Muscle layer of duodenum (tissue), 2 donors: ENCODE measurements at regions not wholly inside any gene's neighbourhood (a gene's known extent, or its start where the extent isn't known, plus 50 kb on each side); places are given as distances from the start of the nearest gene placed in this dataset.

Experiments
- H3K27ac ChIP-seq: one replicate; pipeline ENCODE4 v1.7.0; 2013; ENCODE audit warnings: mild to moderate bottlenecking, low read length
- H3K27me3 ChIP-seq: one replicate; pipeline ENCODE4 v1.7.0; 2013; ENCODE audit warnings: low read depth, mild to moderate bottlenecking, control low read depth, low read length
- H3K36me3 ChIP-seq, 2 donors: one replicate each; pipeline ENCODE4 v1.7.0; 2013; ENCODE audit warnings: low read length in 2 of 2, control low read depth in 1 of 2, mild to moderate bottlenecking in 1 of 2; ENCODE audit not compliant: insufficient read depth in 2 of 2, control insufficient read depth in 1 of 2
- H3K4me1 ChIP-seq, 2 donors: one replicate each; pipeline ENCODE4 v1.7.0; 2013; ENCODE audit warnings: low read length in 2 of 2, mild to moderate bottlenecking in 2 of 2, control low read depth in 1 of 2, moderate library complexity in 1 of 2; ENCODE audit not compliant: insufficient read depth in 2 of 2, control insufficient read depth in 1 of 2
- H3K4me3 ChIP-seq, 2 donors: one replicate each; pipeline ENCODE4 v1.7.0; 2013; ENCODE audit warnings: low read length in 2 of 2, low read depth in 1 of 2, mild to moderate bottlenecking in 1 of 2
- H3K9me3 ChIP-seq, 2 donors: one replicate each; pipeline ENCODE4 v1.7.0; 2013; ENCODE audit warnings: low read length in 2 of 2, control low read depth in 1 of 2, mild to moderate bottlenecking in 1 of 2; ENCODE audit not compliant: control insufficient read depth in 1 of 2
- donor health status: healthy.

GRCh38 chr18:44229693-44230108, 451.0 kb upstream of the SETBP1 start:
- no peak overlapping the region for H3K27ac ChIP-seq

DNA sequence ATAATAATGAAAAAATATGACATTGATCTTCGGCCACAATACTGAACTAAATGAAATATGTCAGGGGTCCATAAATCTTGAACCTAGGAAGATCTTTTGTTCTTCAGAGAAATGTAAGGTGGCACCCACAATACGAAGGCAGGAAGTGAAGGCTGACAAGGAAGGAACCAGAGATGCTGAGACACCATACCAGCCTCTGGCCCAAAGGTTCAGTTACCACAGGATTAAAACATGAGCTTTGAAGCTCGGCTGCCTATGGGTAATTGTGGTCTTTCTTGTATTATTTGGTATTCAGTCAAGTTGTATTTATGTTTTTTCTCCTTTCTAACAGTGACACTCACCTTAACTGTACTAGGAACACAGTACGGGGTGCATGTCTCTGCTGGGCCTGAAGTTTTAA, 448.8 kb upstream of the SETBP1 start:
- Histone ChIP-seq H3K36me3 (no peaks in the 10 kb centered on the region), H3K4me3 (no peak overlapping the region), H3K4me1 (peaks cover 0 to 8% of the 10 kb centered on the region in 2 donors), H3K27me3 (no peaks in the 10 kb centered on the region), H3K9me3 (no peaks in the 10 kb centered on the region), H3K27ac (no peak overlapping the region)

More at GRCh38 chr18:44229693-44230108, 451.0 kb upstream of the SETBP1 start:
- Histone ChIP-seq H3K4me1 (peaks cover 0 to 8% of the 10 kb centered on the region in 2 donors), H3K36me3 (no peaks in the 10 kb centered on the region), H3K9me3 (no peaks in the 10 kb centered on the region), H3K27me3 (no peaks in the 10 kb centered on the region), H3K4me3 (no peak overlapping the region)

GRCh38 chr18:44232500-44232899, 448.2 kb upstream of the SETBP1 start:
- Histone ChIP-seq H3K27me3 (no peaks in the 10 kb centered on the region), H3K27ac (no peak overlapping the region), H3K4me3 (no peak overlapping the region), H3K9me3 (no peaks in the 10 kb centered on the region), H3K36me3 (no peaks in the 10 kb centered on the region), H3K4me1 (peaks cover 0 to 8% of the 10 kb centered on the region in 2 donors)

DNA sequence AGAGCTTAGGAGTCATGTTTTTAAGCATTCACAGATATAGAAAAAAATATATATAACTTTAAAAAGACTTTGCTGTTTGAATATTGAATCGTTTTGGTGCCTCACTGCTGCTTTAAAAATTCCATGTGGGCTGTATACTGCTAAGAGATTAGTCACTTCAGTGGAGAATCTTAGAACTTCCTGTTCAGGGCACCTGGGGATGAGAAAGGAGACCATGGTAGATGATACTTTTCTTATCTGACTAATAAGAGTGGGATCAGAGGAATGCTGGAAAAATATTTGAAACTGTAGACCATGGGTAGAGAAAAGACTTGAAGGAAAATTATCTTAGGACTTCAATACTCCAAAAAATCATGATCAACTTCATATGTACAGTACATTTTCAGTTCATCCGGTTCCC, 442.2 kb upstream of the SETBP1 start:
- H3K36me3 ChIP-seq, result no peaks in the 10 kb centered on the region
- no peaks in the 10 kb centered on the region for H3K4me1 ChIP-seq
- H3K27ac ChIP-seq, result no peak overlapping the region
- H3K4me3 ChIP-seq, result no peak overlapping the region
- H3K27me3 ChIP-seq, result no peaks in the 10 kb centered on the region
- H3K9me3 ChIP-seq, result no peaks in the 10 kb centered on the region

DNA sequence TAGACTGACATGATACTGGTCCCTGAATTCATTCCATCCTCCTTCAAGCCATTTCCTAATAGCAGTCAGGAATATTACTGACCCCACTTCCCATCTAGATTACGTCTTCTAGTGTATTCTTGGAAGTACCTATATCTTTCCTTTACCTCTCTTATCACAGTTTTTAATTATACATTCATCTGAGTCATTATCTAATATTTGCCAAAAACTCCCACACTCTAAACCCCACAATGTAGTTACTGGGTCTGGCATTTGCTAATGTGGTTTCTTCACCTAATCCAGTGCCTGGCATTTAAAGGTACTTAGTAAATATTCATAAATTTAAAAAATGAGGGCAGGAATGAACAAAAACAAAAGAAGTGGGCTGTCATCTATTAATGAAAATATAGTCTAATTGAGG, 441.8 kb upstream of the SETBP1 start:
- H3K27me3 ChIP-seq, result no peaks in the 10 kb centered on the region
- H3K36me3 ChIP-seq, result no peaks in the 10 kb centered on the region
- no peaks in the 10 kb centered on the region for H3K4me1 ChIP-seq

GRCh38 chr18:44241020-44241419, 439.7 kb upstream of the SETBP1 start:
- no peaks in the 10 kb centered on the region for H3K4me1 ChIP-seq
- no peaks in the 10 kb centered on the region for H3K27me3 ChIP-seq
- no peaks in the 10 kb centered on the region for H3K9me3 ChIP-seq
- H3K27ac ChIP-seq, result no peak overlapping the region
- H3K36me3 ChIP-seq, result no peaks in the 10 kb centered on the region
- no peak overlapping the region for H3K4me3 ChIP-seq

More for the DNA sequence above, 441.8 kb upstream of the SETBP1 start:
- Histone ChIP-seq H3K9me3 (no peaks in the 10 kb centered on the region), H3K27ac (no peak overlapping the region), H3K4me3 (no peak overlapping the region)

- Histone ChIP-seq H3K27ac (no peak overlapping the region), H3K4me1 (no peaks in the 10 kb centered on the region)
These were observed 435.7 kb upstream of the SETBP1 start for GRCh38 chr18:44245019-44245418.

GRCh38 chr18:44246001-44246400, 434.7 kb upstream of the SETBP1 start:
- H3K36me3 ChIP-seq, result no peaks in the 10 kb centered on the region
- H3K27ac ChIP-seq, result no peak overlapping the region
- H3K9me3 ChIP-seq, result peaks cover 0 to 7% of the 10 kb centered on the region in 2 donors
- H3K27me3 ChIP-seq, result no peaks in the 10 kb centered on the region
- no peaks in the 10 kb centered on the region for H3K4me1 ChIP-seq
- no peak overlapping the region for H3K4me3 ChIP-seq

More at GRCh38 chr18:44245019-44245418, 435.7 kb upstream of the SETBP1 start:
- no peaks in the 10 kb centered on the region for H3K27me3 ChIP-seq
- no peak overlapping the region for H3K4me3 ChIP-seq
- no peaks in the 10 kb centered on the region for H3K36me3 ChIP-seq
- H3K9me3 ChIP-seq, result peaks cover 0 to 3% of the 10 kb centered on the region in 2 donors

DNA sequence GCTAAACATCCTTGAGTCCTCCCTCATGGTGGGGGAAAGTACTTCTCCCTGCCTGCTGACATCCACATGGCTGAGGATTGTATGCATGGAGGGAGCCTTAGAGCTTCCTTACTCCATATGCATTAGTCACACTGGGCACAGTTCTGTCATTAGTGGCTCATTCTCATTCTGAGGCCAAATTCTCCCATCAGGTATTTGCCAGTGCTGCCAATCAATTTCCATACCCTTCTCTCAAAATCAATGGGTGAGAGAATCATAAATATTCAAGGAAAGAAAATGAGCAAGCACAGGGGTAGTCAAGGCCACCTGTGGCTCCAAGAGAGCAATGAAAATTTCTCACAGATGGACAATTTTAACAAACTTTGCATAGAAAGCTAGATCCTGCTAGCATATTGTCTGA, 422.6 kb upstream of the SETBP1 start:
- Histone ChIP-seq H3K27ac (no peak overlapping the region), H3K9me3 (peaks cover 0 to 5% of the 10 kb centered on the region in 2 donors), H3K27me3 (no peaks in the 10 kb centered on the region), H3K4me1 (no peaks in the 10 kb centered on the region), H3K4me3 (no peak overlapping the region), H3K36me3 (no peaks in the 10 kb centered on the region)

DNA sequence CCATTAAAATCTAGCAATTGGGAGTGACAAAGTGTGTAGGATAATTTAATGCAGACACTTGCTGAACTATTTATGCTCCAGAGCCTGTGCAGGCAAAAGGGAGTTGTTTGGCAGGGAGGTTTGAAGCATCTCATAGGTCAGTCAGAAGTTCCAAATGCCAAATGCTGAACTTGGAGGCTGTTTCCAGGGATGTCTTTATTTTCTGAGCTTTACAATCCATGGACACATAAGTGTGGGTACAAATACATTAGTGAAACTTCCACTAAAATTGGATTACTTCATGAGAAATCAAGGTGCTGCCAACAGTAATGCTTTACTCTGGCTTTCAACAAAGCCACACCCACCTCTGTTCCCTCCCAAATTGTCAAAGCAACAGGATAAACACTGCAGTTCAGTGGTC, 422.1 kb upstream of the SETBP1 start:
- H3K4me1 ChIP-seq, result no peaks in the 10 kb centered on the region
- H3K27me3 ChIP-seq, result no peaks in the 10 kb centered on the region
- H3K36me3 ChIP-seq, result no peaks in the 10 kb centered on the region
- peaks cover 0 to 7% of the 10 kb centered on the region in 2 donors for H3K9me3 ChIP-seq
- H3K27ac ChIP-seq, result no peak overlapping the region
- no peak overlapping the region for H3K4me3 ChIP-seq

GRCh38 chr18:44259610-44260009, 421.1 kb upstream of the SETBP1 start:
- H3K9me3 ChIP-seq, result peaks cover 0 to 7% of the 10 kb centered on the region in 2 donors
- no peaks in the 10 kb centered on the region for H3K27me3 ChIP-seq
- no peaks in the 10 kb centered on the region for H3K4me1 ChIP-seq
- H3K4me3 ChIP-seq, result no peak overlapping the region
- H3K36me3 ChIP-seq, result no peaks in the 10 kb centered on the region
- H3K27ac ChIP-seq, result no peak overlapping the region

- peaks cover 0 to 7% of the 10 kb centered on the region in 2 donors for H3K9me3 ChIP-seq
- H3K4me1 ChIP-seq, result no peaks in the 10 kb centered on the region
- H3K27ac ChIP-seq, result no peak overlapping the region
- H3K4me3 ChIP-seq, result no peak overlapping the region
- no peaks in the 10 kb centered on the region for H3K27me3 ChIP-seq
- no peaks in the 10 kb centered on the region for H3K36me3 ChIP-seq
These were observed 415.3 kb upstream of the SETBP1 start for GRCh38 chr18:44265437-44265836.
